Keratinocyte (primary cell): ENCODE measurements at regions not wholly inside any gene's neighbourhood (a gene's known extent, or its start where the extent isn't known, plus 50 kb on each side); places are given as distances from the start of the nearest gene placed in this dataset.

Source experiments
- EZH2 ChIP-seq: IDR thresholded peaks from one replicate; pipeline ENCODE4 v1.6.1; 2012; ENCODE audit warnings: inconsistent platforms, mild to moderate bottlenecking, low read length, moderate library complexity
- TF ChIP-seq, protein P1 (sequence below), 3 experiments: IDR thresholded peaks in 1 of 3; conservative IDR thresholded peaks in 1 of 3; optimal IDR thresholded peaks in 1 of 3; 2 replicates in 2 of 3; 3 replicates in 1 of 3; pipeline versions ENCODE3 to v1.5.1; 2011; ENCODE audit warnings: low read length in 3 of 3, mild to moderate bottlenecking in 3 of 3, moderate library complexity in 2 of 3, control low read depth in 1 of 3, inconsistent platforms in 1 of 3; ENCODE audit not compliant: insufficient read depth in 2 of 3; ENCODE audit errors: extremely low read depth in 1 of 3

DNA sequence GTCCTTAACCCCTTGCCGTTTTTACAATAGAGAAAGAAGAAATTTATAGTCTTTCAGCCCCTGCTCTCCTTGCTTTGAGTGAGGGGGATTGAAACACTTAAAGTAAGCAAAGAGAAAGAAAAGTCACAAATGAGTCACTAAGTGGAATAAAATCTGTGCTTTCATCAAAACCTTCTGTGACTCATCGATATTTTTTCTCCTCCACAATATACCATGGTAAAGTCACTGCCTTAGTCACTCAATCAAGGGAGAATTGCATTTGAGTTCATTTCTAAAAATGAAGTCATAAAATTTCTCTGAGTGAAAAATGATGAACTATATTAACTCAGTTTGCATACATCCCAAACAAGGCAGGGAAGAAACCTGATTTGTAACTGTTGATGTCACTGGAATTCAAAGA, 470.3 kb downstream of the FOXG1 start:
- TF ChIP-seq, protein P1, sequence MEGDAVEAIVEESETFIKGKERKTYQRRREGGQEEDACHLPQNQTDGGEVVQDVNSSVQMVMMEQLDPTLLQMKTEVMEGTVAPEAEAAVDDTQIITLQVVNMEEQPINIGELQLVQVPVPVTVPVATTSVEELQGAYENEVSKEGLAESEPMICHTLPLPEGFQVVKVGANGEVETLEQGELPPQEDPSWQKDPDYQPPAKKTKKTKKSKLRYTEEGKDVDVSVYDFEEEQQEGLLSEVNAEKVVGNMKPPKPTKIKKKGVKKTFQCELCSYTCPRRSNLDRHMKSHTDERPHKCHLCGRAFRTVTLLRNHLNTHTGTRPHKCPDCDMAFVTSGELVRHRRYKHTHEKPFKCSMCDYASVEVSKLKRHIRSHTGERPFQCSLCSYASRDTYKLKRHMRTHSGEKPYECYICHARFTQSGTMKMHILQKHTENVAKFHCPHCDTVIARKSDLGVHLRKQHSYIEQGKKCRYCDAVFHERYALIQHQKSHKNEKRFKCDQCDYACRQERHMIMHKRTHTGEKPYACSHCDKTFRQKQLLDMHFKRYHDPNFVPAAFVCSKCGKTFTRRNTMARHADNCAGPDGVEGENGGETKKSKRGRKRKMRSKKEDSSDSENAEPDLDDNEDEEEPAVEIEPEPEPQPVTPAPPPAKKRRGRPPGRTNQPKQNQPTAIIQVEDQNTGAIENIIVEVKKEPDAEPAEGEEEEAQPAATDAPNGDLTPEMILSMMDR (optimal IDR thresholded peaks at IDR 0.05 in 1 of 3, IDR thresholded peaks at IDR 0.05 in 1 of 3, conservative IDR thresholded peaks at IDR 0.05 in 1 of 3; ENCODE audit: extremely low read depth in 1 of 3, insufficient read depth in 2 of 3, low read length in 3 of 3), result no peak
- TF ChIP-seq EZH2, result no peak
